HG02938 (cell line): ENCODE measurements at regions not wholly inside any gene's neighbourhood (a gene's known extent, or its start where the extent isn't known, plus 50 kb on each side); places are given as distances from the start of the nearest gene placed in this dataset.

Experiments used
- ATAC-seq: cut with Tn5 transposase; IDR thresholded peaks from one replicate; pipeline ENCODE4 v1.9.1; 2021; ENCODE audit warnings: mild to moderate bottlenecking, moderate library complexity; ENCODE audit not compliant: unreplicated experiment

GRCh38 chr4:128338634-128339355 is 51.2 kb upstream of the PGRMC2 start:
- ATAC-seq = no peak

DNA sequence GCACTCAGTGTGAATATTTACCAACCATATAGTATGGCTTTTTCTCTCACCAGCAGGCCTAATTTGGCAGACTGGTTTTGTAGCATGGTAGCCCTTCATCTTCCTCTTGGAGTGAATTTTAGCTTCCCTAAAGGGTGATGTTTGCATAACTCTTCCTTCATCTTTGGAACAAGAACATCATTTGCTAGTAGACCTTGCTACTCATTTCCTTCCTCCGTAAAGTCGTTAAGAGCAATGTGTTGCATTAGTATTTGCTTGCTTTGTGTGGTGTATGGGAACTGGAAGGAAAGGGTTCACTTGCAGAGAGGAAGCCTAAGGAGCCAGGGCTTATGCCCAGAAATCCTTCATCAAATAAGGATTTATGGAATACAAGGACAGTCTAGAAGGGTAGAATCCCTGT is 50.2 kb upstream of the PGRMC2 start:
- ATAC-seq = no peak
